ELF-1 (cell line): ENCODE measurements at regions not wholly inside any gene's neighbourhood (a gene's known extent, or its start where the extent isn't known, plus 50 kb on each side); places are given as distances from the start of the nearest gene placed in this dataset.
A peak's percentile ranks its signal among the peaks of the same experiment; 100 is the strongest.
"Not testable (repeated sequence)": the region's sequence is repeated elsewhere in the genome, so short reads cannot be mapped to it uniquely, and the experiment has no call there.

Source experiments
- DNase-seq: peaks from one replicate; pipeline ENCODE4 v3.0.0-alpha.2; 2016; ENCODE audit warnings: low read depth, low spot score

- DNase-seq: no peak
Observed at GRCh38 chr13:66154354-66154753, 1075.8 kb downstream of the PCDH9 start.

- DNase-seq: no peak
Observed at GRCh38 chr13:66152596-66152995, 1077.5 kb downstream of the PCDH9 start.

- DNase-seq: not testable (repeated sequence)
Observed at GRCh38 chr13:66144357-66144756, 1085.8 kb downstream of the PCDH9 start.

- DNase-seq: no peak
Observed at GRCh38 chr13:66139701-66140100, 1090.4 kb downstream of the PCDH9 start.

- no peak for DNase-seq
Observed at GRCh38 chr13:66139250-66139649, 1090.9 kb downstream of the PCDH9 start.

GRCh38 chr13:66138172-66138811 lies 1091.8 kb downstream of the PCDH9 start:
- no peak for DNase-seq

GRCh38 chr13:66137384-66137783 lies 1092.8 kb downstream of the PCDH9 start:
- no peak for DNase-seq

- no peak for DNase-seq
Observed at GRCh38 chr13:66128692-66129269, 1101.4 kb downstream of the PCDH9 start.

GRCh38 chr13:66128201-66128600 lies 1101.9 kb downstream of the PCDH9 start:
- no peak for DNase-seq

GRCh38 chr13:66117563-66117962 lies 1112.6 kb downstream of the PCDH9 start:
- DNase-seq: no peak

GRCh38 chr13:66113882-66114526 lies 1116.1 kb downstream of the PCDH9 start:
- no peak for DNase-seq

GRCh38 chr13:66111628-66112027 lies 1118.5 kb downstream of the PCDH9 start:
- no peak for DNase-seq

GRCh38 chr13:66106246-66106645 lies 1123.9 kb downstream of the PCDH9 start:
- DNase-seq: no peak

- DNase-seq: no peak
Observed at GRCh38 chr13:66102864-66103263, 1127.3 kb downstream of the PCDH9 start.

- DNase-seq: no peak
Observed at GRCh38 chr13:66099825-66100224, 1130.3 kb downstream of the PCDH9 start.

GRCh38 chr13:66098931-66099628 lies 1131.1 kb downstream of the PCDH9 start:
- no peak for DNase-seq

- DNase-seq: no peak
Observed at GRCh38 chr13:66089711-66090110, 1140.4 kb downstream of the PCDH9 start.

- DNase-seq: no peak
Observed at GRCh38 chr13:66087269-66087710, 1142.8 kb downstream of the PCDH9 start.

- no peak for DNase-seq
Observed at GRCh38 chr13:66077132-66077689, 1152.9 kb downstream of the PCDH9 start.

- DNase-seq: no peak
Observed at GRCh38 chr13:66076417-66076816, 1153.7 kb downstream of the PCDH9 start.

- peak; percentile 9 for DNase-seq
Observed at GRCh38 chr13:66074018-66074615, 1156.0 kb downstream of the PCDH9 start.

- not testable (repeated sequence) for DNase-seq
Observed at GRCh38 chr13:66072097-66072496, 1158.0 kb downstream of the PCDH9 start.
